H9 (cell line): ENCODE measurements at regions not wholly inside any gene's neighbourhood (a gene's known extent, or its start where the extent isn't known, plus 50 kb on each side); places are given as distances from the start of the nearest gene placed in this dataset.

ENCODE experiments used
- DNase-seq: peaks from one replicate; pipeline ENCODE4 v3.0.0-alpha.2; 2017
- H2AFZ ChIP-seq: one replicate; pipeline ENCODE4 v1.6.1; 2013; ENCODE audit warnings: mild to moderate bottlenecking, low read length, control low read depth, moderate library complexity
- H2AK5ac ChIP-seq: 2 replicates; pipeline ENCODE4 v1.6.1; 2013; ENCODE audit warnings: low read length, control low read depth, mixed read lengths; ENCODE audit not compliant: insufficient read length
- H2BK120ac ChIP-seq: one replicate; pipeline ENCODE4 v1.6.1; 2013; ENCODE audit warnings: low read depth, mild to moderate bottlenecking, low read length, control low read depth, inconsistent platforms; ENCODE audit not compliant: poor library complexity, severe bottlenecking
- H2BK12ac ChIP-seq: 2 replicates; pipeline ENCODE4 v1.6.1; 2013; ENCODE audit warnings: low read length, control low read depth, mixed read lengths, low read depth; ENCODE audit not compliant: insufficient read length
- H2BK15ac ChIP-seq: 2 replicates; pipeline ENCODE4 v1.6.1; 2013; ENCODE audit warnings: low read depth, low read length, control low read depth
- H2BK20ac ChIP-seq: one replicate; pipeline ENCODE4 v1.6.1; 2013; ENCODE audit warnings: low read depth, mild to moderate bottlenecking, low read length, control low read depth, inconsistent platforms; ENCODE audit not compliant: poor library complexity, severe bottlenecking
- H2BK5ac ChIP-seq: 2 replicates; pipeline ENCODE4 v1.6.1; 2013; ENCODE audit warnings: low read length, control low read depth, mixed read lengths; ENCODE audit not compliant: insufficient read length
- H3K14ac ChIP-seq: 2 replicates; pipeline ENCODE4 v1.6.1; 2013; ENCODE audit warnings: low read length, control low read depth; ENCODE audit not compliant: insufficient read depth
- H3K18ac ChIP-seq: 2 replicates; pipeline ENCODE4 v1.6.1; 2013; ENCODE audit warnings: low read depth, mild to moderate bottlenecking, mixed read lengths, low read length, control low read depth; ENCODE audit not compliant: insufficient read length
- H3K23ac ChIP-seq: 2 replicates; pipeline ENCODE4 v1.6.1; 2013; ENCODE audit warnings: low read length, control low read depth, mixed read lengths, low read depth; ENCODE audit not compliant: insufficient read length
- H3K23me2 ChIP-seq: 2 replicates; pipeline ENCODE4 v1.6.1; 2013; ENCODE audit warnings: low read depth, mild to moderate bottlenecking, mixed read lengths, low read length, control low read depth; ENCODE audit not compliant: insufficient read length, poor library complexity, severe bottlenecking
- H3K27ac ChIP-seq: 2 replicates; pipeline ENCODE4 v1.5.1; 2013; ENCODE audit warnings: low read length, control low read depth, mixed read lengths, low read depth; ENCODE audit not compliant: insufficient read length
- H3K27me3 ChIP-seq: 2 replicates; pipeline ENCODE4 v1.6.1; 2013; ENCODE audit warnings: low read length, control low read depth, inconsistent platforms; ENCODE audit not compliant: insufficient read depth
- H3K4ac ChIP-seq: 2 replicates; pipeline ENCODE4 v1.6.1; 2013; ENCODE audit warnings: low read depth, mild to moderate bottlenecking, control low read depth, inconsistent platforms, low read length, moderate library complexity
- H3K4me1 ChIP-seq: 2 replicates; pipeline ENCODE4 v1.6.1; 2013; ENCODE audit warnings: low read length, control low read depth, inconsistent platforms; ENCODE audit not compliant: insufficient read depth
- H3K4me2 ChIP-seq: 2 replicates; pipeline ENCODE4 v1.6.1; 2013; ENCODE audit warnings: low read length, control low read depth, mixed read lengths; ENCODE audit not compliant: insufficient read length, insufficient read depth
- H3K56ac ChIP-seq: 2 replicates; pipeline ENCODE4 v1.6.1; 2013; ENCODE audit warnings: low read depth, mild to moderate bottlenecking, mixed read lengths, low read length, control low read depth; ENCODE audit not compliant: insufficient read length
- H3K79me1 ChIP-seq: 2 replicates; pipeline ENCODE4 v1.6.1; 2013; ENCODE audit warnings: low read depth, mild to moderate bottlenecking, moderate library complexity, low read length, control low read depth, inconsistent platforms; ENCODE audit not compliant: insufficient read depth, poor library complexity, severe bottlenecking
- H3K79me2 ChIP-seq: 2 replicates; pipeline ENCODE4 v1.6.1; 2013; ENCODE audit warnings: low read length, control low read depth, inconsistent platforms; ENCODE audit not compliant: insufficient read depth
- H3K9ac ChIP-seq: 2 replicates; pipeline ENCODE4 v1.6.1; 2013; ENCODE audit warnings: low read length, control low read depth, mixed read lengths; ENCODE audit not compliant: insufficient read length; ENCODE audit errors: extremely low read depth
- H3K9me3 ChIP-seq: one replicate; pipeline ENCODE4 v1.6.1; 2013; ENCODE audit warnings: low read depth, low read length, inconsistent platforms; ENCODE audit not compliant: control insufficient read depth
- H3T11ph ChIP-seq: one replicate; pipeline ENCODE4 v1.6.1; 2013; ENCODE audit warnings: mild to moderate bottlenecking, low read length, control low read depth, inconsistent platforms
- H4K20me1 ChIP-seq: one replicate; pipeline ENCODE4 v1.6.1; 2013; ENCODE audit not compliant: control insufficient read depth, insufficient read length, insufficient read depth
- H4K5ac ChIP-seq: 2 replicates; pipeline ENCODE4 v1.6.1; 2013; ENCODE audit warnings: low read depth, mild to moderate bottlenecking, mixed read lengths, low read length, control low read depth; ENCODE audit not compliant: insufficient read length
- H4K8ac ChIP-seq: replicated peaks from 2 replicates; pipeline ENCODE4 v1.6.1; 2013; ENCODE audit warnings: low read length, control low read depth, mixed read lengths, low read depth; ENCODE audit not compliant: insufficient read length
- H4K91ac ChIP-seq: 2 replicates; pipeline ENCODE4 v1.6.1; 2013; ENCODE audit warnings: low read depth, mild to moderate bottlenecking, moderate library complexity, mixed read lengths, low read length, control low read depth; ENCODE audit not compliant: insufficient read length
- H3K27ac Mint-ChIP-seq, 3 experiments: 2 replicates in 2 of 3; 3 replicates in 1 of 3; pipeline ENCODE4 v1.8.0; 2020 to 2021; ENCODE audit warnings: mixed read lengths in 3 of 3, mild to moderate bottlenecking in 1 of 3, moderate library complexity in 1 of 3
- H3K27me3 Mint-ChIP-seq: 2 replicates; pipeline ENCODE4 v1.8.0; 2021; ENCODE audit warnings: low read depth, mild to moderate bottlenecking, moderate library complexity, mixed read lengths
- H3K36me3 Mint-ChIP-seq, 3 experiments: 2 replicates in 2 of 3; 3 replicates in 1 of 3; pipeline ENCODE4 v1.8.0; 2020 to 2021; ENCODE audit warnings: low read depth in 3 of 3, mixed read lengths in 3 of 3; ENCODE audit not compliant: insufficient read depth in 1 of 3
- H3K4me1 Mint-ChIP-seq, 2 experiments: 2 replicates each; pipeline ENCODE4 v1.8.0; 2020; ENCODE audit warnings: mixed read lengths in 2 of 2
- H3K4me3 Mint-ChIP-seq, 2 experiments: 2 replicates in 1 of 2; 3 replicates in 1 of 2; pipeline ENCODE4 v1.8.0; 2020 to 2021; ENCODE audit warnings: mild to moderate bottlenecking in 2 of 2, mixed read lengths in 2 of 2, moderate library complexity in 1 of 2
- H3K9me3 Mint-ChIP-seq, 2 experiments: 2 replicates in 1 of 2; 3 replicates in 1 of 2; pipeline ENCODE4 v1.8.0; 2020; ENCODE audit warnings: mild to moderate bottlenecking in 2 of 2, mixed read lengths in 2 of 2, moderate library complexity in 1 of 2
- CTCF ChIP-seq: fragments of 200-600 bp; sonication (generic); conservative IDR thresholded peaks from 3 replicates; pipeline ENCODE4 v1.8.0; 2021; ENCODE audit warnings: antibody characterized with exemption, mild to moderate bottlenecking

GRCh38 chr1:88451856-88452255 is 232.2 kb upstream of the PKN2 start:
- Histone ChIP-seq H3T11ph (no peak overlapping the region), H2BK120ac (no peak overlapping the region), H2BK20ac (no peak overlapping the region), H2AFZ (no peak overlapping the region), H3K14ac (no peak overlapping the region), H4K91ac (no peak overlapping the region), H3K4ac (no peak overlapping the region), H2AK5ac (no peak overlapping the region), H2BK5ac (no peak overlapping the region), H3K23me2 (no peaks in the 10 kb centered on the region), H4K8ac (no peak overlapping the region), H3K23ac (no peak overlapping the region), H3K27me3 (no peaks in the 10 kb centered on the region), H3K79me1 (no peaks in the 10 kb centered on the region), H3K9me3 (no peaks in the 10 kb centered on the region), H3K79me2 (no peaks in the 10 kb centered on the region), H3K4me2 (no peak overlapping the region), H3K27ac (no peak overlapping the region), H3K18ac (no peak overlapping the region), H3K56ac (no peak overlapping the region), H3K9ac (no peak overlapping the region), H2BK12ac (no peak overlapping the region), H4K5ac (no peak overlapping the region), H2BK15ac (no peak overlapping the region), H3K4me1 (peaks cover 4% of the 10 kb centered on the region; the same call in 1 of the 2 replicates), H4K20me1 (no peaks in the 10 kb centered on the region)
- Mint-ChIP-seq H3K36me3 (no peaks in the 10 kb centered on the region), H3K27ac (no peak overlapping the region), H3K4me3 (no peak overlapping the region), H3K9me3 (no peaks in the 10 kb centered on the region), H3K27me3 (no peaks in the 10 kb centered on the region), H3K4me1 (peaks cover 18 to 19% of the 10 kb centered on the region in 2 experiments)
- TF ChIP-seq CTCF: no peak
- no peak for DNase-seq
